ENCODE measurements at regions not wholly inside any gene's neighbourhood (a gene's known extent, or its start where the extent isn't known, plus 50 kb on each side); places are given as distances from the start of the nearest gene placed in this dataset.

DNA sequence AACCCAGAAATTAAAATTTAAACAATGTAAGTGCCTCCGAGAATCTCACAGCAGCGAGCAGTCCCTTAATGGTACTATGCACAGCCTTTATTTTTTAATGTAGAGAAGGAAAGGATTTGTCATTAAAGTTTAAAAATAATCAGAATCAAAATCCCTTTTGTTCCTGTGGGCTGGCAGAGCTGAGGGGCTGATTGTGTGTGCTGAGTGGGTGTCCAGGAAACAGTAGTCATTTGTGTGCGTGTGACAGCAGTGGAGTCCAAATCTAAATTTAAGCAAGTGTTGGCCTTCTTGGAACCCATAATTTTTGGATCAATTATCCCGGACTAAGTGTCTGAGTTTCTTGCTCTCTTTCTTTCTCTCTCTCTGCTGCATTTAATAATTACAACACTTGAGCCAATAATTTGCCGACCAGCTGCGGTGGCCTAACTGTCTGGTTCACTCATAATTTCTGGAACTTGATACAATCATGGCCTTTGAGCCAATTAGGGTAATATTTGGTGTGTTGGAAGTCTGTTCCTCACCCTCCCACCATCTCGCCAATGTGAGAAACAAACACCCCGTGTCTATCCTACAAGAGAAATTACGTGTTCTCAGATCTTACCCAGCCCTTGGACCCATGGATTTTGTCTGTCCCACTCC lies 528.0 kb downstream of the SOX6 start:
- no peak overlapping the region for H3K27ac ChIP-seq (ENCODE audit: low read length)
- H3K9me3 ChIP-seq (ENCODE audit: insufficient read depth, low read length, severe bottlenecking): no peaks in the 10 kb centered on the region
- H3K4me3 ChIP-seq (ENCODE audit: low read depth in 1 of 2, low read length in 2 of 2): no peak overlapping the region
- no peaks in the 10 kb centered on the region for H3K36me3 ChIP-seq (ENCODE audit: insufficient read depth, low read length)
- H2AFZ ChIP-seq (ENCODE audit: low read depth, low read length): no peak overlapping the region
- no peak overlapping the region for H3K4me2 ChIP-seq (ENCODE audit: insufficient read depth, low read length)
- H3K4me1 ChIP-seq (ENCODE audit: insufficient read depth, low read length): no peaks in the 10 kb centered on the region
- H4K20me1 ChIP-seq (ENCODE audit: insufficient read depth, low read length): no peaks in the 10 kb centered on the region
- no peaks in the 10 kb centered on the region for H3K27me3 ChIP-seq (ENCODE audit: insufficient read depth, low read length, poor library complexity)
- DNase-seq (no peak), ATAC-seq (ENCODE audit: insufficient read depth, low read depth) (no peak)
- TF ChIP-seq EZH2 (IDR thresholded peaks at IDR 0.05; ENCODE audit: borderline replicate concordance, low read depth, low read length, severe bottlenecking): no peak
- TF ChIP-seq, protein P1, sequence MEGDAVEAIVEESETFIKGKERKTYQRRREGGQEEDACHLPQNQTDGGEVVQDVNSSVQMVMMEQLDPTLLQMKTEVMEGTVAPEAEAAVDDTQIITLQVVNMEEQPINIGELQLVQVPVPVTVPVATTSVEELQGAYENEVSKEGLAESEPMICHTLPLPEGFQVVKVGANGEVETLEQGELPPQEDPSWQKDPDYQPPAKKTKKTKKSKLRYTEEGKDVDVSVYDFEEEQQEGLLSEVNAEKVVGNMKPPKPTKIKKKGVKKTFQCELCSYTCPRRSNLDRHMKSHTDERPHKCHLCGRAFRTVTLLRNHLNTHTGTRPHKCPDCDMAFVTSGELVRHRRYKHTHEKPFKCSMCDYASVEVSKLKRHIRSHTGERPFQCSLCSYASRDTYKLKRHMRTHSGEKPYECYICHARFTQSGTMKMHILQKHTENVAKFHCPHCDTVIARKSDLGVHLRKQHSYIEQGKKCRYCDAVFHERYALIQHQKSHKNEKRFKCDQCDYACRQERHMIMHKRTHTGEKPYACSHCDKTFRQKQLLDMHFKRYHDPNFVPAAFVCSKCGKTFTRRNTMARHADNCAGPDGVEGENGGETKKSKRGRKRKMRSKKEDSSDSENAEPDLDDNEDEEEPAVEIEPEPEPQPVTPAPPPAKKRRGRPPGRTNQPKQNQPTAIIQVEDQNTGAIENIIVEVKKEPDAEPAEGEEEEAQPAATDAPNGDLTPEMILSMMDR (IDR thresholded peaks at IDR 0.05; ENCODE audit: borderline replicate concordance, extremely low read depth, low read length, poor library complexity, severe bottlenecking): no peak
- no peak overlapping the region for H3K9ac ChIP-seq (ENCODE audit: low read depth, low read length)
- no peaks in the 10 kb centered on the region for H3K79me2 ChIP-seq (ENCODE audit: insufficient read depth, low read length)

DNA sequence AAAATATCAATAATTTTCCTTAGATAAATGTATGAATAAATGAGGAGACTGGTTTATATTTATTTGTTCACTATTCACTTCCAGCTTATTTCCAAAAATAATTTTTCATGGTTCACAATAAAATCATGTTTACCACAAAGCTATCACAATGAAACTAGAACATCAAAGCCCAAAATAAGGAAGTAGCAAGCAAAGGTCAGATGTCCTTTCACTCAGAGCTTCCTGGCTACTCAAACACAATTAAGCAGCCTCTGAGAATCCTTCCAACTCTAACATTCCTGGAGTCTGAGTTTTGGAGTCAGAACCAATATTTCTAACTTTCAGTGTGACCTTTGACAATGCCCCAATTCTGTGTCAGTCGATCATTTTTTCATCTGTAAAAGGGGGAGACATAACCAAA lies 527.0 kb downstream of the SOX6 start:
- H3K4me1 ChIP-seq (ENCODE audit: insufficient read depth, low read length): no peaks in the 10 kb centered on the region
- TF ChIP-seq EZH2 (IDR thresholded peaks at IDR 0.05; ENCODE audit: borderline replicate concordance, low read depth, low read length, severe bottlenecking): no peak
- TF ChIP-seq, protein P1 (IDR thresholded peaks at IDR 0.05; ENCODE audit: borderline replicate concordance, extremely low read depth, low read length, poor library complexity, severe bottlenecking): no peak
- H3K9me3 ChIP-seq (ENCODE audit: insufficient read depth, low read length, severe bottlenecking): no peaks in the 10 kb centered on the region
- H3K4me3 ChIP-seq (ENCODE audit: low read depth in 1 of 2, low read length in 2 of 2): no peak overlapping the region
- H3K79me2 ChIP-seq (ENCODE audit: insufficient read depth, low read length): no peaks in the 10 kb centered on the region
- H3K4me2 ChIP-seq (ENCODE audit: insufficient read depth, low read length): no peak overlapping the region
- H4K20me1 ChIP-seq (ENCODE audit: insufficient read depth, low read length): no peaks in the 10 kb centered on the region
- H3K36me3 ChIP-seq (ENCODE audit: insufficient read depth, low read length): no peaks in the 10 kb centered on the region
- H3K27ac ChIP-seq (ENCODE audit: low read length): no peak overlapping the region
- no peak overlapping the region for H3K9ac ChIP-seq (ENCODE audit: low read depth, low read length)
- H2AFZ ChIP-seq (ENCODE audit: low read depth, low read length): no peak overlapping the region
- DNase-seq (no peak), ATAC-seq (ENCODE audit: insufficient read depth, low read depth) (no peak)
- no peaks in the 10 kb centered on the region for H3K27me3 ChIP-seq (ENCODE audit: insufficient read depth, low read length, poor library complexity)

DNA sequence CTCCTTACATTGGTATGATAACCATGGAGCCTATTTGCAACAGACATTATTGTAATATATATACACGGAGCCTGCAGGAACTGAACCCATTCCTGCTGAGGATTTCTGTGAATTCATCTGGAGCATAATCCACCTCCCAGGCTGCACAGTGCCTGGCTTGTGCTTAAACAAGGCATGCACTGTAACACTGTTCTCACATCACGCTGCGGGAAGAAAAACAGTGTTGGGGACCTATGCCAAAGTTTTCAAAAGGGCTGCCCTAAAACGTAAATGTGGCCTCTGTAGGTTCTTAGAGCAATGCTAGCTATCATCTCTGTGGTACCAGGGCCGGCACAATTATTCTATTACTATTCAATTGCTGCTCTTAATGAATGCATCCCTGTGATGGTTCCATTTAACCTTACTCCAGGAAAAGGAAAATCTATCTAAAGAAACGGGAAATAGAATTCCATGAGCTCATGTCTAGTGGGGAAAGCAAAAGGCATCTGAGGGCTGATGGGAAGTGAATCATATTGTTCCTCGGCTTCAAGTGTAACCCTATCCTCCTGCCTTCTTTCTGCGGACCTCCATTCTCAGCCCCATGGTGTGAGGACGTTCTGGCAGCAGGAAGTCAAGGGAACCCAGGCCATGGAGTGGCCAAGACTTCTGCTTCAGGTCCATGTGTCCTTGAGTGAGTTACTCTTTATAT lies 525.5 kb downstream of the SOX6 start:
- H3K9ac ChIP-seq (ENCODE audit: low read depth, low read length): no peak overlapping the region

DNA sequence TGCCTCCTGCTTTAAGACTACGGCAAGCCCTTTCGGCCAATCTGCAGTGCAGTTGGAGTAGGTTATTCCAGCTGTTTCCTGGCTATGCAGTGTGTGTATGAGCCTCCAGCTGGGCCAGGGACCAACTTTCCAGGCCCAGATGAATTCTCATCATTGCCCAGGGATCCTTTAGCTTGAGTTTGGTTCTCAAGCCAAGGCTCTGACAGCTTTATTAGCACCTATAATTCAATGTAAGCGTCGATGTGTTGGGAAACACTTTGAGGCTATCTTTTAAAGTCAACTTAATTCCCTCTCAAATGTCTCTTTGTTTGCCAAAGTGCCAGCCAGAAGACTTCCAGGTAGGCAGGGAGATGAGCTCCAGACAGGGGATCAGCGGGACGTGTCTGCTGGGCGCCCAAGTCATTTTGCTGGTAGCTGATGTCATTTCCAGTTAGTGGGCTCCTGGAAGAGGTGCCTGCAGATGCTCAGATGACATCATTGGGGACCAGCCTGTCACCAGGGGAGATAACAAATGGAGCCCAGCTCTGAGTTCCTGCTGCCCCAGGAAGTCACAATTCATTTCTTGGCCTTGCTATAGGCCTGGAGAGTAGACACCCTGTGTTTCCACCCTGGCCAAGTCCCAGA lies 520.4 kb downstream of the SOX6 start:
- H3K27me3 ChIP-seq (ENCODE audit: insufficient read depth, low read length, poor library complexity): peaks cover 7% of the 10 kb centered on the region
- H3K79me2 ChIP-seq (ENCODE audit: insufficient read depth, low read length): no peaks in the 10 kb centered on the region
- H3K36me3 ChIP-seq (ENCODE audit: insufficient read depth, low read length): no peaks in the 10 kb centered on the region
- DNase-seq (no peak), ATAC-seq (ENCODE audit: insufficient read depth, low read depth) (no peak)
- H2AFZ ChIP-seq (ENCODE audit: low read depth, low read length): no peak overlapping the region
- no peak overlapping the region for H3K27ac ChIP-seq (ENCODE audit: low read length)
- no peaks in the 10 kb centered on the region for H3K4me1 ChIP-seq (ENCODE audit: insufficient read depth, low read length)
- TF ChIP-seq, protein P1 (IDR thresholded peaks at IDR 0.05; ENCODE audit: borderline replicate concordance, extremely low read depth, low read length, poor library complexity, severe bottlenecking): no peak
- no peak for TF ChIP-seq EZH2 (IDR thresholded peaks at IDR 0.05; ENCODE audit: borderline replicate concordance, low read depth, low read length, severe bottlenecking)
- H3K9me3 ChIP-seq (ENCODE audit: insufficient read depth, low read length, severe bottlenecking): no peaks in the 10 kb centered on the region
- H3K4me3 ChIP-seq (ENCODE audit: low read depth in 1 of 2, low read length in 2 of 2): no peak overlapping the region
- no peaks in the 10 kb centered on the region for H4K20me1 ChIP-seq (ENCODE audit: insufficient read depth, low read length)
- H3K4me2 ChIP-seq (ENCODE audit: insufficient read depth, low read length): no peak overlapping the region
- H3K9ac ChIP-seq (ENCODE audit: low read depth, low read length): no peak overlapping the region

More for the DNA sequence above, 525.5 kb downstream of the SOX6 start:
- no peaks in the 10 kb centered on the region for H3K27me3 ChIP-seq (ENCODE audit: insufficient read depth, low read length, poor library complexity)
- H3K4me2 ChIP-seq (ENCODE audit: insufficient read depth, low read length): no peak overlapping the region
- no peaks in the 10 kb centered on the region for H3K79me2 ChIP-seq (ENCODE audit: insufficient read depth, low read length)
- DNase-seq (no peak), ATAC-seq (ENCODE audit: insufficient read depth, low read depth) (no peak)
- TF ChIP-seq EZH2 (IDR thresholded peaks at IDR 0.05; ENCODE audit: borderline replicate concordance, low read depth, low read length, severe bottlenecking): no peak
- H3K9me3 ChIP-seq (ENCODE audit: insufficient read depth, low read length, severe bottlenecking): no peaks in the 10 kb centered on the region
- H4K20me1 ChIP-seq (ENCODE audit: insufficient read depth, low read length): no peaks in the 10 kb centered on the region
- no peak overlapping the region for H2AFZ ChIP-seq (ENCODE audit: low read depth, low read length)
- no peak overlapping the region for H3K4me3 ChIP-seq (ENCODE audit: low read depth in 1 of 2, low read length in 2 of 2)
- no peaks in the 10 kb centered on the region for H3K4me1 ChIP-seq (ENCODE audit: insufficient read depth, low read length)
- no peaks in the 10 kb centered on the region for H3K36me3 ChIP-seq (ENCODE audit: insufficient read depth, low read length)
- H3K27ac ChIP-seq (ENCODE audit: low read length): no peak overlapping the region
